Ishikawa (cell line): ENCODE measurements at regions not wholly inside any gene's neighbourhood (a gene's known extent, or its start where the extent isn't known, plus 50 kb on each side); places are given as distances from the start of the nearest gene placed in this dataset.

Experiments
- CEBPB ChIP-seq: IDR thresholded peaks from 2 replicates; pipeline ENCODE4 v1.6.1; 2012
- CREB1 ChIP-seq: IDR thresholded peaks from 2 replicates; pipeline ENCODE4 v1.6.1; 2012; ENCODE audit warnings: low read depth
- EGR1 ChIP-seq: IDR thresholded peaks from 2 replicates; pipeline ENCODE4 v1.6.1; 2012
- EP300 ChIP-seq: IDR thresholded peaks from 2 replicates; pipeline ENCODE4 v1.6.1; 2012; ENCODE audit warnings: borderline replicate concordance
- FOXM1 ChIP-seq: IDR thresholded peaks from 2 replicates; pipeline ENCODE4 v1.6.1; 2012; ENCODE audit warnings: low read depth, borderline replicate concordance
- NFIC ChIP-seq: IDR thresholded peaks from 2 replicates; pipeline ENCODE4 v1.6.1; 2012
- RAD21 ChIP-seq: IDR thresholded peaks from 2 replicates; pipeline ENCODE4 v1.6.1; 2012; ENCODE audit warnings: low read depth
- TAF1 ChIP-seq: IDR thresholded peaks from 2 replicates; pipeline ENCODE4 v1.6.1; 2012; ENCODE audit warnings: low read depth, mild to moderate bottlenecking
- TCF12 ChIP-seq: IDR thresholded peaks from 2 replicates; pipeline ENCODE4 v1.6.1; 2012; ENCODE audit warnings: low read depth
- TEAD4 ChIP-seq: IDR thresholded peaks from 2 replicates; pipeline ENCODE4 v1.6.1; 2012
- YY1 ChIP-seq: IDR thresholded peaks from 2 replicates; pipeline ENCODE4 v1.6.1; 2012; ENCODE audit warnings: low read depth
- ZBTB7A ChIP-seq: IDR thresholded peaks from 2 replicates; pipeline ENCODE4 v1.6.1; 2012; ENCODE audit warnings: low read depth
- TF ChIP-seq, protein P1 (sequence below): IDR thresholded peaks from 2 replicates; pipeline ENCODE4 v1.6.1; 2012; ENCODE audit warnings: low read depth, mild to moderate bottlenecking
- TF ChIP-seq, protein P2 (sequence below): IDR thresholded peaks from 2 replicates; pipeline ENCODE4 v1.6.1; 2012
- TF ChIP-seq, protein P3 (sequence below): IDR thresholded peaks from 2 replicates; pipeline ENCODE4 v1.6.1; 2012

DNA sequence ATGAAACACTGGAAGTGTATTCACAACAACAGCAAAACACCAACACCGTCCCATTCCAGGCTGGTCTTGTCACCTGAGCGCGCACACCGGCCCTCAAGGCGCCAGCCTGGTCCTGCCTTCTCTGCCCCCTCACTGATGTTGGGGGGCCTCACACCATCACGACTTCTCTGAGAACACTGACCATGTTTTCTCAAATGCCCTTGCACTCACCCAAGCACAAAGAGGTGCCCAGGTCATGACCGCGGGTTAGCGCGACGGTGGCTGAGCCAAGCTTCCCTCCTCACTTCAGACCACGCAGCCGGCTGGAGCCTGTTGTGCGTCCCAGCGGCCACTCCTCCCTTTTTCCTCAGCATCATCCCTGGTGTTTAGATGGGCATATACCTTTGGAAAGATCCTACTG, 101.3 kb upstream of the SALL3 start:
- TF ChIP-seq, protein P1, sequence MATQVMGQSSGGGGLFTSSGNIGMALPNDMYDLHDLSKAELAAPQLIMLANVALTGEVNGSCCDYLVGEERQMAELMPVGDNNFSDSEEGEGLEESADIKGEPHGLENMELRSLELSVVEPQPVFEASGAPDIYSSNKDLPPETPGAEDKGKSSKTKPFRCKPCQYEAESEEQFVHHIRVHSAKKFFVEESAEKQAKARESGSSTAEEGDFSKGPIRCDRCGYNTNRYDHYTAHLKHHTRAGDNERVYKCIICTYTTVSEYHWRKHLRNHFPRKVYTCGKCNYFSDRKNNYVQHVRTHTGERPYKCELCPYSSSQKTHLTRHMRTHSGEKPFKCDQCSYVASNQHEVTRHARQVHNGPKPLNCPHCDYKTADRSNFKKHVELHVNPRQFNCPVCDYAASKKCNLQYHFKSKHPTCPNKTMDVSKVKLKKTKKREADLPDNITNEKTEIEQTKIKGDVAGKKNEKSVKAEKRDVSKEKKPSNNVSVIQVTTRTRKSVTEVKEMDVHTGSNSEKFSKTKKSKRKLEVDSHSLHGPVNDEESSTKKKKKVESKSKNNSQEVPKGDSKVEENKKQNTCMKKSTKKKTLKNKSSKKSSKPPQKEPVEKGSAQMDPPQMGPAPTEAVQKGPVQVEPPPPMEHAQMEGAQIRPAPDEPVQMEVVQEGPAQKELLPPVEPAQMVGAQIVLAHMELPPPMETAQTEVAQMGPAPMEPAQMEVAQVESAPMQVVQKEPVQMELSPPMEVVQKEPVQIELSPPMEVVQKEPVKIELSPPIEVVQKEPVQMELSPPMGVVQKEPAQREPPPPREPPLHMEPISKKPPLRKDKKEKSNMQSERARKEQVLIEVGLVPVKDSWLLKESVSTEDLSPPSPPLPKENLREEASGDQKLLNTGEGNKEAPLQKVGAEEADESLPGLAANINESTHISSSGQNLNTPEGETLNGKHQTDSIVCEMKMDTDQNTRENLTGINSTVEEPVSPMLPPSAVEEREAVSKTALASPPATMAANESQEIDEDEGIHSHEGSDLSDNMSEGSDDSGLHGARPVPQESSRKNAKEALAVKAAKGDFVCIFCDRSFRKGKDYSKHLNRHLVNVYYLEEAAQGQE: no peak
- TF ChIP-seq TAF1 (no peak), EP300 (no peak), FOXM1 (no peak), RAD21 (no peak), NFIC (no peak), CREB1 (no peak), YY1 (no peak), EGR1 (no peak), TCF12 (no peak), CEBPB (no peak), ZBTB7A (no peak), TEAD4 (no peak)
- TF ChIP-seq, protein P2, sequence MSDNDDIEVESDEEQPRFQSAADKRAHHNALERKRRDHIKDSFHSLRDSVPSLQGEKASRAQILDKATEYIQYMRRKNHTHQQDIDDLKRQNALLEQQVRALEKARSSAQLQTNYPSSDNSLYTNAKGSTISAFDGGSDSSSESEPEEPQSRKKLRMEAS: no peak
- TF ChIP-seq, protein P3, sequence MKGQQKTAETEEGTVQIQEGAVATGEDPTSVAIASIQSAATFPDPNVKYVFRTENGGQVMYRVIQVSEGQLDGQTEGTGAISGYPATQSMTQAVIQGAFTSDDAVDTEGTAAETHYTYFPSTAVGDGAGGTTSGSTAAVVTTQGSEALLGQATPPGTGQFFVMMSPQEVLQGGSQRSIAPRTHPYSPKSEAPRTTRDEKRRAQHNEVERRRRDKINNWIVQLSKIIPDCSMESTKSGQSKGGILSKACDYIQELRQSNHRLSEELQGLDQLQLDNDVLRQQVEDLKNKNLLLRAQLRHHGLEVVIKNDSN: no peak

DNA sequence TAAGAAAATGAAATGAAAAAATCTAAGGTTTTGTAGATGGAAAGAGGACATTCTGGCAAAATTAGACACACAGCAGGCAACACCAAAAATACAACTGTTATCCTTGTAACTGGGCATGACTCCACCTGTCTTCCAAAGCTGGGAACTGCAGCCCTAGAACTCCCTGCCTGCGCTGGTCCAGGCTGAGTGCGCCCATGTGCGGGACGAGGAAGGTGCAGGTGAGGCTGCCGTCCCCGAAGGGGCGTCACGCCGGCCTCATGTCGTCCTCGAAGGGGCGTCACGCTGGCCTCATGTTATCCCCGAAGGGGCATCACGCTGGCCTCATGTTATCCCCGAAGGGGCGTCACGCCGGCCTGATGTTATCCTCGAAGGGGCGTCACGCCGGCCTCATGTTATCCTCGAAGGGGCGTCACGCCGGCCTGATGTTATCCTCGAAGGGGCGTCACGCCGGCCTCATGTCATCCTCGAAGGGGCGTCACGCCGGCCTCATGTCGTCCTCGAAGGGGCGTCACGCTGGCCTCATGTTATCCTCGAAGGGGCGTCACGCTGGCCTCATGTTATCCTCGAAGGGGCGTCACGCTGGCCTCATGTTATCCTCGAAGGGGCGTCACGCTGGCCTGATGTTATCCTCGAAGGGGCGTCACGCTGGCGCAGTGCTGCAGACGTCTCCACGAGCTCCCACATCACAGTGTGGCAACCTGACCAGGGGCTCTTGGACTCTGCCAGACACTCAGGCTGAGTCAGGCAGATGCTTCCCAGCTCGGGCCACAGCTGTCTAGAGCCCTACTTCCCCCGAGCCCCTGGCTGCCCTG, 100.3 kb upstream of the SALL3 start:
- TF ChIP-seq RAD21: 0 out of 2 replicates have a peak, but pooled peaks have one; percentile 28

DNA sequence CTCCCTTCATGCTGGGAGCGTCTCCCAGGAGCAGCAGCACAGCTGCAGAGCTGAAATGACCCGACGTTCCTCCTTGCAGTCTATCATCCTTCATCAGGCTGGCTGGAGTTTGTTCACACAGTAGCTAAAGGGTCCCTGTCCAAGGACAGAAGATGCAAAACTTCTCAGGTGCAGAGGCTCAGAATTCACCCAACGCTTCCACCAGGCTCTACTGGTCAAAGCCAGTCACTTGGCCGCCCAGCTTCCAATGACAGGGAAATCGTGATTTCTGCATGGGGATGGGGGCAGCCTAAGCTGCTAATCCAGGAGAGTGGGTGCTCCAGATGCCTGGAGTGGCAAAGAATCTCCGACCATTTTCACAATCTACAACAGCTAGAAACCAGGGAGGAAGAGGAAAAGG, 97.0 kb upstream of the SALL3 start:
- TF ChIP-seq TEAD4 (no peak), EP300 (no peak), FOXM1 (no peak), CEBPB (no peak), EGR1 (no peak), TCF12 (no peak), TAF1 (no peak), CREB1 (no peak)
- TF ChIP-seq, protein P2: no peak

DNA sequence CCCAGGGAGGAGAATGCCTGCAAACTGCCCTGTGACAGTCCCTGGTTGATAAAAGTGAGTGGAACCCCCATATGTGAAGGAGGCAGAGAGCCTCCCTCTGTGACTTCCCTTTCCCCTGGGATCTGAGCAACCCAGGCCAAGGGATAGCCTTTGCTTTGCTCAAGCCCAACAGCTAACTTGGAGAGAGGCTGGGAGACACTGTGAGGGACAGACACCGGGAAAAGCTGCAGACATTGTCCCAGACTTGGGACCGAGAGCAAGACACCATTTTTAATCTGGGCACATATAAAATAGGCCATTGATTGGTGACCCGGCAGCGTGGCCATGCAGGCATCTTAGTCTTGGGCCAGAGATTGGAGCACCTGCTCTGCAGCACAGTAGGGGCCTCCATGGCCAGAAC, 96.1 kb upstream of the SALL3 start:
- TF ChIP-seq, protein P1: no peak

DNA sequence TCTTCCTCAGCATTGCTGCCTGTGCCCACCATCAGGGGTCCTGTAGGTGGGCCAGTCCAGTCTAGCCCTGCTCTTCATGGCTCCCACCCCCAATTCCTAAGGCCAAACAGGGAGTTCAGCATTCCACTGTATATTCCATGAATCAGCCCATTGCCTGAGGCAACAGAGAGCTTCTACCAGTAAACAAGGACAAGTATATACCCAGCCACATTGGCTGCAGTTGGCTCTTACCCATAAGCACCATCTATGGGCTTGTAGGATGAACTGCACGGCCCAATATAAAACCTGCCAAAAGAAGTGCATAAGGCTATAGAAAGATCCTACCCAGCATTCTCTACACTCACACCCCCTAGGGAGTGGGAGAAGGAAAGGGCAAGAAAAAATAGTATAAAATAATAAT, 95.1 kb upstream of the SALL3 start:
- TF ChIP-seq FOXM1 (no peak), RAD21 (no peak), TAF1 (no peak), YY1 (no peak), NFIC (no peak), TEAD4 (no peak), EP300 (no peak), EGR1 (no peak)
- TF ChIP-seq, protein P2: no peak

DNA sequence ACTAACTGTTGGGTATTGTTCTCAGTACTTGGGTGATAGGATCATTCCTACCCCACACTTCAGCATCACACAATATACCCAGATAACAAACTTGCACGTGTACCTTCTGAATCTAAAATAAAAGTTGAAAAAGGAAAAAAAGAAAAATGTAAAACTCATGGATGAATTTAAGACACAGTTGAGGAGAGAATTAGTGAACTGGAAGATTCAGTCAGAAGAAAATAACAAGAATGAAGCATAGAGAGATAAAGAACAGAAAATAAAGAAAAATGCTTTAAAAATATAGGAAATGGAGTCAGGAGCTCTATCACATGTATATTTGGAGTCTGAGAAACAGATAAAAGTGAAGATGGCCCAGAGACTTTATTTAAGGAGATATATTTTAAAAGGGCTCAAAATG, 90.4 kb upstream of the SALL3 start:
- TF ChIP-seq NFIC: no peak
- no peak for TF ChIP-seq RAD21
- TF ChIP-seq TEAD4: no peak
- no peak for TF ChIP-seq EP300
- TF ChIP-seq, protein P1: no peak
- TF ChIP-seq YY1: no peak
- TF ChIP-seq FOXM1: no peak
- TF ChIP-seq, protein P3: no peak
